ENCODE measurements at regions not wholly inside any gene's neighbourhood (a gene's known extent, or its start where the extent isn't known, plus 50 kb on each side); places are given as distances from the start of the nearest gene placed in this dataset.

GRCh38 chr14:101409006-101409543, 152.2 kb upstream of the DIO3 start:
- no peak for TF ChIP-seq SP1 (IDR thresholded peaks at IDR 0.05; ENCODE audit: low read depth)
- no peak for TF ChIP-seq ZBTB33 (IDR thresholded peaks at IDR 0.05; ENCODE audit: extremely low read depth, insufficient replicate concordance, low read length)
- TF ChIP-seq, protein P1, sequence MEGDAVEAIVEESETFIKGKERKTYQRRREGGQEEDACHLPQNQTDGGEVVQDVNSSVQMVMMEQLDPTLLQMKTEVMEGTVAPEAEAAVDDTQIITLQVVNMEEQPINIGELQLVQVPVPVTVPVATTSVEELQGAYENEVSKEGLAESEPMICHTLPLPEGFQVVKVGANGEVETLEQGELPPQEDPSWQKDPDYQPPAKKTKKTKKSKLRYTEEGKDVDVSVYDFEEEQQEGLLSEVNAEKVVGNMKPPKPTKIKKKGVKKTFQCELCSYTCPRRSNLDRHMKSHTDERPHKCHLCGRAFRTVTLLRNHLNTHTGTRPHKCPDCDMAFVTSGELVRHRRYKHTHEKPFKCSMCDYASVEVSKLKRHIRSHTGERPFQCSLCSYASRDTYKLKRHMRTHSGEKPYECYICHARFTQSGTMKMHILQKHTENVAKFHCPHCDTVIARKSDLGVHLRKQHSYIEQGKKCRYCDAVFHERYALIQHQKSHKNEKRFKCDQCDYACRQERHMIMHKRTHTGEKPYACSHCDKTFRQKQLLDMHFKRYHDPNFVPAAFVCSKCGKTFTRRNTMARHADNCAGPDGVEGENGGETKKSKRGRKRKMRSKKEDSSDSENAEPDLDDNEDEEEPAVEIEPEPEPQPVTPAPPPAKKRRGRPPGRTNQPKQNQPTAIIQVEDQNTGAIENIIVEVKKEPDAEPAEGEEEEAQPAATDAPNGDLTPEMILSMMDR (IDR thresholded peaks at IDR 0.05 in 2 of 3, conservative IDR thresholded peaks at IDR 0.05 in 1 of 3; ENCODE audit: borderline replicate concordance in 1 of 3, insufficient read depth in 1 of 3, low read depth in 2 of 3, low read length in 2 of 3): no peak
- TF ChIP-seq POLR2A (IDR thresholded peaks at IDR 0.05; ENCODE audit: borderline replicate concordance, extremely low read depth, insufficient read depth, insufficient read length): no peak
